GM12878 (cell line): ENCODE measurements at regions not wholly inside any gene's neighbourhood (a gene's known extent, or its start where the extent isn't known, plus 50 kb on each side); places are given as distances from the start of the nearest gene placed in this dataset.
A peak's percentile ranks its signal among the peaks of the same experiment; 100 is the strongest.

Experiments
- CHD2 ChIP-seq: IDR thresholded peaks from 2 replicates; pipeline ENCODE4 v1.6.1; 2011; ENCODE audit warnings: low read depth, low read length, improper control_type of control experiment, borderline replicate concordance
- CREM ChIP-seq: IDR thresholded peaks from 2 replicates; pipeline ENCODE4 v1.6.1; 2014; ENCODE audit warnings: antibody characterized with exemption, low read depth
- CUX1 ChIP-seq: IDR thresholded peaks from 2 replicates; pipeline ENCODE4 v1.6.1; 2012; ENCODE audit warnings: improper control_type of control experiment, low read depth, low read length; ENCODE audit not compliant: insufficient replicate concordance
- EGR1 ChIP-seq, 2 experiments: IDR thresholded peaks; 1 replicate in 1 of 2; 2 replicates in 1 of 2; pipeline ENCODE4 v1.6.1; 2011 to 2012; ENCODE audit warnings: low read depth in 2 of 2, low read length in 2 of 2, borderline replicate concordance in 1 of 2, mild to moderate bottlenecking in 1 of 2, moderate library complexity in 1 of 2
- GATAD2B ChIP-seq: fragments of 450-650 bp; conservative IDR thresholded peaks from 2 replicates; pipeline ENCODE4 v1.6.1; 2017; ENCODE audit warnings: low read depth, mild to moderate bottlenecking, moderate library complexity
- HSF1 ChIP-seq: fragments of 150-350 bp; IDR thresholded peaks from 2 replicates; pipeline ENCODE4 v1.6.1; 2014; ENCODE audit warnings: mild to moderate bottlenecking, low read depth, low read length
- KAT2A ChIP-seq: conservative IDR thresholded peaks from 2 replicates; pipeline ENCODE4 v1.6.1; 2011; ENCODE audit warnings: low read depth, low read length; ENCODE audit not compliant: control insufficient read depth
- PML ChIP-seq: IDR thresholded peaks from 2 replicates; pipeline ENCODE4 v1.6.1; 2012; ENCODE audit warnings: low read length, inconsistent platforms
- POLR2A ChIP-seq: IDR thresholded peaks from 2 replicates; pipeline ENCODE4 v1.6.1; 2011; ENCODE audit warnings: low read depth, mild to moderate bottlenecking, low read length
- RELA ChIP-seq: fragments of 450-650 bp; IDR thresholded peaks from 2 replicates; pipeline ENCODE4 v1.8.0; 2014; ENCODE audit warnings: borderline replicate concordance; ENCODE audit not compliant: partially characterized antibody
- SMARCA5 ChIP-seq: fragments of 450-650 bp; IDR thresholded peaks from 2 replicates; pipeline ENCODE4 v1.6.1; 2017; ENCODE audit warnings: mild to moderate bottlenecking
- SMC3 ChIP-seq: IDR thresholded peaks from 2 replicates; pipeline ENCODE4 v1.6.1; 2011; ENCODE audit warnings: low read length, improper control_type of control experiment, borderline replicate concordance
- SREBF1 ChIP-seq: IDR thresholded peaks from 2 replicates; pipeline ENCODE4 v1.6.1; 2012; ENCODE audit warnings: mild to moderate bottlenecking, low read length
- ZNF622 ChIP-seq: fragments of 450-650 bp; IDR thresholded peaks from 2 replicates; pipeline ENCODE4 v1.6.1; 2017; ENCODE audit warnings: mild to moderate bottlenecking, inconsistent platforms
- TF ChIP-seq, protein P1 (sequence below): fragments of 450-650 bp; formaldehyde crosslinking; IDR thresholded peaks from 2 replicates; pipeline ENCODE4 v1.4.0; 2022; ENCODE audit warnings: mild to moderate bottlenecking, moderate library complexity

DNA sequence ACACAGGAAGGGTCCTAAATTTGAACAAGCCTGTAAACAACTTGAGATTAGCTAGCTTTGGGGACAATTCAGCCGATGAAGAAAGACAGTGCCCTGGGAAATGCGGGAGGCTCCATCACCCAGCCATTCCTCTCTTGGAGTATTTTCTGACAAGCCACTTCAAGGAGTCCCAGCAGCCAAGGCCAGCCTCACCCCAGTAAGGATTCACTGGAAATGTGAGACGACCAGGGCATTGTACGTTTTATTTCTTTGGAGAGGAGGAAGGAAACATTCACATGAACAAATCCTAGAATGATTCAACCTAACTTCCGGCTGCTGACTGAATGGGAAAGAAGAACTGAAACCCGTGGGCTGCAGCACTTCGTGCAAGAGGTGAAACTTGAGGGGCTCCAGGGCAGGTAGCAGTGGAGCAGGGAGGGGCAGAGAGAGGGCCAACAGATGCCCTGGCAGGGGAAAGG lies 116.4 kb upstream of the ARHGEF3 start (continued):
- no peak for TF ChIP-seq HSF1
- no peak for TF ChIP-seq RELA
- TF ChIP-seq ZNF622, result no peak
- TF ChIP-seq, protein P1, sequence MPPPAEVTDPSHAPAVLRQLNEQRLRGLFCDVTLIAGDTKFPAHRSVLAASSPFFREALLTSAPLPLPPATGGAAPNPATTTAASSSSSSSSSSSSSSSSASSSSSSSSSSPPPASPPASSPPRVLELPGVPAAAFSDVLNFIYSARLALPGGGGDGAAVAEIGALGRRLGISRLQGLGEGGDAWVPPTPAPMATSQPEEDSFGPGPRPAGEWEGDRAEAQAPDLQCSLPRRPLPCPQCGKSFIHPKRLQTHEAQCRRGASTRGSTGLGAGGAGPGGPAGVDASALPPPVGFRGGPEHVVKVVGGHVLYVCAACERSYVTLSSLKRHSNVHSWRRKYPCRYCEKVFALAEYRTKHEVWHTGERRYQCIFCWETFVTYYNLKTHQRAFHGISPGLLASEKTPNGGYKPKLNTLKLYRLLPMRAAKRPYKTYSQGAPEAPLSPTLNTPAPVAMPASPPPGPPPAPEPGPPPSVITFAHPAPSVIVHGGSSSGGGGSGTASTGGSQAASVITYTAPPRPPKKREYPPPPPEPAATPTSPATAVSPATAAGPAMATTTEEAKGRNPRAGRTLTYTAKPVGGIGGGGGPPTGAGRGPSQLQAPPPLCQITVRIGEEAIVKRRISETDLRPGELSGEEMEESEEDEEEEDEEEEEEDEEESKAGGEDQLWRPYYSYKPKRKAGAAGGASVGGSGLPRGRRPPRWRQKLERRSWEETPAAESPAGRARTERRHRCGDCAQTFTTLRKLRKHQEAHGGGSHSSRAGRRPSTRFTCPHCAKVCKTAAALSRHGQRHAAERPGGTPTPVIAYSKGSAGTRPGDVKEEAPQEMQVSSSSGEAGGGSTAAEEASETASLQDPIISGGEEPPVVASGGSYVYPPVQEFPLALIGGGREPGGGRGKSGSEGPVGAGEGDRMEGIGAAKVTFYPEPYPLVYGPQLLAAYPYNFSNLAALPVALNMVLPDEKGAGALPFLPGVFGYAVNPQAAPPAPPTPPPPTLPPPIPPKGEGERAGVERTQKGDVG (CRISPR knock-in tag), result no peak
- TF ChIP-seq SREBF1, result no peak
- no peak for TF ChIP-seq KAT2A
- no peak for TF ChIP-seq POLR2A
- TF ChIP-seq CUX1, result peak; percentile 55
- TF ChIP-seq CHD2, result peak; percentile 86
- TF ChIP-seq PML, result peak; percentile 87; the same call in 1 of the 2 replicates
- peak; percentile 99 for TF ChIP-seq SMARCA5
- TF ChIP-seq CREM, result peak; percentile 98
- TF ChIP-seq GATAD2B, result peak; percentile 94
- peak in 1 of 2 experiments; percentile 97; a peak in 2 of 3 replicates for TF ChIP-seq EGR1 (IDR thresholded peaks at IDR 0.05; ENCODE audit: borderline replicate concordance in 1 of 2, low read depth in 2 of 2, low read length in 2 of 2)
- no peak; the same call in 1 of the 2 replicates for TF ChIP-seq SMC3
- TF ChIP-seq, all 136 proteins: peak for 64
